ENCODE measurements at regions not wholly inside any gene's neighbourhood (a gene's known extent, or its start where the extent isn't known, plus 50 kb on each side); places are given as distances from the start of the nearest gene placed in this dataset.
"Not testable (repeated sequence)": the region's sequence is repeated elsewhere in the genome, so short reads cannot be mapped to it uniquely, and the experiment has no call there.

DNA sequence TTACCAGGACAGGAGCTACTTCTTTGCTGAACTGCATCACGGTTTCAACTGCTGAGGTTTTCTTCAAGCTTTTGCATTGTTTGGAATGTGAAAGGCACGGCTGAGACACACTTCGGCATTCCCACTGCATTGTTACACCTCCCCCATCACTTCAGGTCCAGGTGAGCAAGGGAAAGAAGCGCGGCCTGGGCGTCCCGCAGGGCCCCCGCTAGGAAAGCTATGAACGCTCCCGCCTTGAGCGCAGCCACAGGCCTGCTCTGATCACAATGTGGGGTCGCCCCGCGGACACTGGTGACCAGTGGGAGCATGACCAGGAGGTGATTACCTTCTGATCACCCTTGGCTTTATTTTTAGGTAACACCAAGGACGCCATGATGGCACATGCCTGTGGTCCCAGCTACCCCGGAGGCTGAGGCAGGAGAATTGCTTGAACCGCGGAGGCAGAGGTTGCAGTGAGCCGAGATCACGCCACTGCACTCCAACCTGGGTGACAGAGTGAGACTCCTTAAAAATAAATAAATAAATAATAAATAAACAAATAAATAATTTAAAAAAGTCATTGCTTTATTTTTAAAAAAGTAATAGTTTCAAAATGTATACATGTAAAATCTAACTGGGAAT, 82.2 kb upstream of the ANTXRL start:
- not testable (repeated sequence) for DNase-seq

DNA sequence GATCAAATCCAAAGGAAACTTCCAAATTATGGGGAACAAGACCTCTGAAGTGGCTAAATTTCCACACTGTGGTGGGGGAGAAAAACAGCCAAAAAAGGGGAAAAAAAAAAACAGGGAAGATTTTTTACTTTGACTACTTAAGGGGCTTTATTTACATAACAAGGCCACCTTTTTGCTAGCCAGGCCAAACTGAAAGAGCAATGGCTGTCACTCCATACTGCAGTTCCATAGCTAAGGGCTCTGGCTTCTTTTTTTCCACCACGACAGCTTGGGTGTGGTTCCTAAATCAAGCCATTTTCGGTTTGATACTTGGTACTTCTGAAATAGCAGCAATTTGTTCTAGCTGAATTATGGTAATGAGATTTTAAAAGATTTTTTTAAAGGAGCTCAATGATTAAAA, 76.4 kb upstream of the ANTXRL start:
- not testable (repeated sequence) for DNase-seq

DNA sequence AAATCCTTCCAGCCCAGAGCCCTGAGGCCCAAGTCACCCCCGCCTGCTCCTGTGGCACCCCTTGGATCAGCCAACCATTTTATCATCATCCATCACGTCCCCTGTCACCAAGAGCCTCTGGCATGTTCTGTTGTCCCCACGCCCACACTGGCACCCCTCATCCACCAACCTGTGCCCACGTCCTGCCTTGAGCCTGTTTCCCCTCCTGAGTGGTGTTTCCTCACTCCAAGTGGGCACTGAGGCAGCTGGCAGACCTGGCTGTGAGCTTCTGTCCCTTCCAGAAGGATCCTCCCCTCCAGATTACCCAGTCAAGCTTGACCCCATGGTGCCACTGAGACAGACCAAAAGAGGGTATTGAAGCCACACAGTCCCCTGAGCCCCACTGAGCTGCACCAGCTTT, 71.4 kb upstream of the ANTXRL start:
- DNase-seq: no peak

DNA sequence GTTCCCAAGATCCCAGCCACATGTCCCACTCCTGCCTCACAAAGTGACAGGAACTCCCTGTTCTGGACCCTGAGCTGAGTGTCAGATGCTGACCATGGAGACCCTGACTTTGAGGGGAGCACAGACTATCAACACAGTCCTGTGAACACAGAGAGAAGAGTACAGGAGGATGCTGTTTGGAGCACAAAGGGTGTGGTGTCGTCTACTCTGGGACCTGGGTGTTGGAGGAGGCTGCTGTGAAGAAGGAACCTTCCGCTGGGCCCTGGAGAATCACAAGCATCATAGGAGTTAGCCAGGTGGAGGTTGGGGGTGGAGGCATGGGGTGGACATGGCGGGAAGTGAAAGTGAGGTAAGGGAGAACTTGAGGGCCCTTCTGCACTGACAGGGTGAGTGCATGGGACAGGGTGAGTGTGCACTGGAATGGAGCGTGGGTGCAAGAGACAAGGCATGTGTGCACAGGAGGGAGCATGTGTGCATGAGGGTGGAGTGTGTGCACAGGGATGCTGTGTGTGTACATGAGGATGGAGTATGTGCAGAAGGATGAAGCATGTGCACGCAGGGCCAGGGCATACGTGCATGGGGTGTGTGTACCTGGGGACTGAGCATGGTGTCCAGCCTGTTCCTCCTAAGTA, 70.7 kb upstream of the ANTXRL start:
- no peak for DNase-seq

DNA sequence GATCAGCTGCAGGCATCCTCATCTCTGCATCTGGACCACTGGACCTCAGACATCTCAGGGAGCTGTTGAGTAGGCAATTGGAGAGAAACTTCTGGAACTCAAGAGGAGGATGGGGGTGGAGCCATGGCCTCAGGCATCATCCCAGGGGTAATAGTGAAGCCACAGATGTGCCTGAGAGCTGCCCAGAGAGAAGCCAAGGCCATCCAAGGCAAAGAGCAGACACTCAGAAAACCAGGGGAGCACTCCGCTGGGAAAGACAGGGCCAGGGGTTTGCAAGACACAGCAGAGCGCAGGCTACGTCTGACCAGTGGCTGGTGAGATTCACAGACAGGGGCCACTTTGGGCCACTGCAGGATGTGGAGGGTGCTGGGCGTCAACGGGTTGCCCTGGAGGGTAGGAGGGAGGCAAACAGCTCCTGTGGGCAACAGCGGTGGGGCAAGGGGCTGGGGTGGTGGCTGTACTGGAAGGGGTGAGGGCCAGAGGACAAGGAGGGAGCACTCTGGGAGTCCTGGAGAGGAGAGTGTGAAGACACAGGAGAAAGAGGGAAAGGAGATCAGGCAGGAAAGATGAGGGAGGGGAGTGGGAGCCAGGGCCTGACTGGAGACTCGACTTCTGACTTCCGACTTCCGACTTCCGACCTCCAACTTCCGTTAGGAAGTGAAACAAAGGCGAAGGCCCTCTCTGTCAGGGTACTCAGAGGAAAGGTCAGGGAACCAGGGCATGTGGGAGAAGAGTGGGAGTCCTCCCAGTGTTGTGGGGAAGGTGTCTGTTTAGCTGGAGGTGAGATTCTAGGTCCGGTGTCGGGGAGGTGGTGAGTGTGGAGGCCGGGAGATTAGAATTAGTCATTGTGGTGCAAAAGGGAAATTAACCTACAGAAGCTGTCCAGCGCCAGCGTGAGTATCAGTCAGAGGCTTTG, 69.7 kb upstream of the ANTXRL start:
- DNase-seq: no peak

DNA sequence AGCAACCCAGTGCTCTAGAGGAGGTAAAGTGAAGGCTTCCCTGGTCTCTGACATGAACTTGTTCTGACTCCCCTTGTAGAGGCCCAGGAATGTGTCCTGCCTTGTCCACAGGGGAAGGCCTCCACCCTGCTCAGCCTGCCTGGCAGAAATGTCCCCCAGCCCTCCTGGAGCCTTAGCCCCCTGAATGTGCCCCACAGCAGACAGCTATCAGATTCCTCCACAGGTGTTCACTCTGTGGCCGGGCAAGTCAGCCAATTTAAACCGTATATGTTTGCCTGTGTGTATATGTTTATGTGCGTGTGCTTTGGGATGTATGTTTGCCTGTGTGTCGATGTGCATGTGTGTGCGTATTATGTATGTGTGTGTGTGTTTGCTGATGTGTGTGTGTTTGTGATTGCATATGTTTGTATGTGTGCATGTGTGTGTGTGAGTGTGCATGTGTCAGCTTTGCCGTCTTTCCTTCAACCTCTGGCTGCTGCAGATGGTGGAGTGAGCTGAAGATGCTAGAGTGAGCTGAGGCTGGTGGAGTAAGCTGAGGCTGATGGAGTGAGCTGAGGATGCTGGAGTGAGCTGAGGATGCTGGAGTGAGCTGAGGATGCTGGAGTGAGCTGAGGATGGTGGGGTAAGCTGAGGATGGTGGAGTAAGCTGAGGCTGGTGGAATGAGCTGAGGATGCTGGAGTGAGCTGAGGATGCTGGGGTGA, 68.9 kb upstream of the ANTXRL start:
- DNase-seq: no peak

DNA sequence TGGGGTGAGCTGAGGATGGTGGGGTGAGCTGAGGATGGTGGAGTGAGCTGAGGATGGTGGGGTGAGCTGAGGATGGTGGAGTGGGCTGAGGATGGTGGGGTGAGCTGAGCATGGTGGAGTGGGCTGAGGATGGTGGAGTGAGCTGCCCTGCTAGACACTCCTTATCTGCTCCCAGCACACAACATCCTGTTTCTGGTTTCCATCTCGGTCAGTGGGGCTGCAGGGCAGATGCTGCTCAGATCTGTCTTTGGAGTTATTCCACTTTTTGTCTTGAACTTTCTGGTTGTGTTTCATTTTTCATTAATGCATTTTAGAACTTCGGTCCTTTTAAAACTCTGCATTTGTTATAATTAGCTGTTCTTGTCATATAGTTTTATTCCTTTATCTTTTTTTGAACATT, 67.9 kb upstream of the ANTXRL start:
- DNase-seq: no peak

DNA sequence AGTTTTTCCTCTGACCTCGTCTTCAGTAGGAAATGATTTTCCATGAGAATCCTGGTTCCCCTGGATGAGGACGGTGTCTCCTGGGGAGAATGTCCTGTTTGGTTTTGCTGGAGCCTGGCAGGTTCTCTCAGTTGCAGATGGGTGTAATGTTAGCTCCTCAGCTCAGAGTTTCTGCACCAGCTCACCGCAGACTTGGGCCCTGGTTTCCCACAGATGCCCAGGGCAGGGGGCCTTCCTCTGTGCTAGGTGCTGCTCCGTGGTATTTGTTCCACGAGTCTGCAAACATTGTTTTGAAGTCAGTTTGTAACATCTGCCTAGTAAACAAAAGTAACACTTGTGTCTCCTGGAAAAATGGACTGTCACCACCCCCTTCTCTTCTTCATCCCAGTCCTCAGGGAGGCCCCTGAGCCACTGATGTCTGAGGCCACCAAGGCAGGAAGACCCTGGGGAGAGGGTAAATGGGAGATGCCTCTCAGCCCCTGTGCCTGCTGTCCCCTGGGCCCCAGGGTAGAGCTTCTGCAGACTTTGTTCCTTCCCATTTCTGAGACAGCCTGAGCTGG, 67.3 kb upstream of the ANTXRL start:
- DNase-seq: not testable (repeated sequence)

DNA sequence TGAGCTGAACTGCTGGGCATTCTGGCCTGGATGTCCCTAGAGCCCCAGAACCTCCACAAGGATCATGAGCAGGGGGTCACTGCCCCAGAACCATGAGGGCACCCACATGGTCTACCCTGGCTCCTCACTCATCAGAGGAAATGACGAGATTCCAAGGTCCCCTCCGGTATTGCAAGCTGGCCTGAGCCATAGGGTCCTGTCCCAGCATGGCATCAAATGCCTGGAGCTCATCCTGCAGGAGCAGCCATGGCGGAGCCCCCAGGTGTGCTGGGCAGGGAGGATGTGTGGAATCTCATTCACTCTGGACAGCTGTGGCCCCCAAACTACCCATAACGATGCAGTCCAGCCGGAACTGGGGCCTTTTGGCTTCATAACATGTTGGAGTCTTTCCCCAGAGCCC, 66.6 kb upstream of the ANTXRL start:
- no peak for DNase-seq

DNA sequence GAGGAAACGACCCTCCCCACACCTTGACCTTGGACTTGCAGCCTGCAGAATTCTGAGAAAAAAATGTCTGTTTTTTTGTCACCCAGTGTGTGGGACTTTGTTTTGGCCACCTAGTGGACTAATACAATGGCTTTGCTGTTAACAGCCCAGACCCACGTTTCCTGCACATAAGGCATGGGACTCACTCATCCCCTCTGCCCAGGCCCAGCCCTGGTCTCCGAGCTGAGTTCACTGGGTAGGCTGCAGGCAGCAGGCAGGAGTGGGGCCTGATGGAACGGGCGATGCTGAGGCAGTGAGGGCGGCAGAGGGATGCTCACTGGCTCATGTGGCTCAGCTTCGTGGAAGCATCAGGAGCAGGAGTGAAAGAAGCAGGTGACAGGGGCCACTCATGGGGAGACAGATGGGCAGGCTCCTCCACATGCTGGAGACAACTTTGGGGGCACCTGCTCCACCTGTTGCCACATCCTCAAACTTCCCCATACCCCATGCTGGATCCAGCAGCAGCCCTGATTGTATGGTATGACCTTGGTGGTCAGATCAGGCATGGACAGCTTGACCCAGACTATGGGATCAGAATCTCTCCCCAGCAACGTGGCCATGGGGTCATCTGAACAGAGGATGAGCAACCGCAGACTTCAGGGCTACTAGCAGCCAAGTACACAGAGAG, 65.8 kb upstream of the ANTXRL start:
- DNase-seq: no peak

DNA sequence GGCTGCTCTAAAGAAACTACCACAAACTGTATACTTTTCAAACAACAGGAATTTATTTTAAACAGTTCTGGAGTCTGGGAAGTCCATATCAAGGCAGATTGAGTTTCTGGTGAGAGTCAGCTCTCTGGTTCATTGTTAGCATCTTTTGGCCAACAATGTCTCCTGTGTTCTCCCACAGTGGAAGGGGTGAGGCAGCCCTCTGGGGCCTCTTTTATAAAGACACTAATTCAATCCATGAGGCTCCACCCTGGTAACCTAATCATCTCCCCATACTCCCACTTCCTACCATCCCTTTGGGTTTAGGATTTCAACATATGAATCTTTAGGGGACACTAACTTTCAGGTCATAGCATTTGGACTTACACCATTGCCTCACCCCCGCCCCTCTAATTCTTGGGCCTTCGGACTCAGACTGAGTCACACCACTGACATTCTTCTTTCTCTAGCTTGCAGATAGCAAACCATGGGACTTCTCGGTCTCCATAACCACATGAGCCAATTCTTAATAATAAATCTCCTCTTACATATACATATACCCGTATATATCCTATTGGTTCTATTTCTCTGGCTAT, 64.3 kb upstream of the ANTXRL start:
- no peak for DNase-seq

DNA sequence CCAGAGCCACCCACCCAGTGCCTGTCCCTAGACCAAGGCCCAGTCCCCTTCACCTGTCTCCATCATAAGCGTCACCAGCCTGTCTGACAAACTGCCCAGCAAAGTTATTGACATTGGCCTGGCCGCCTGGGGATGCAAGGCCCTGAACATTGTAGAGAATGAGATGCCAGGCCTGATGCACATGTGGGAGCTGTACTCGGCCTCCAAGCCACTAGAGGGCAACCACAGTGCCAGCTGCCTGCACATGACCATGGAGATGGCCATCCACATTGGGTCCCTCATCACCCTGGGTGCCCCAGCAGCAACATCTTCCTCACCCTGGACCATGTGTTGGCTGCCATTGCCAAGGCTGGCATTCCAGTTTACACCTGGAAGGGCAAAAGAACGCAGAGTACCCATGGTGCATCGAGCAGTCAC, 63.7 kb upstream of the ANTXRL start:
- no peak for DNase-seq

DNA sequence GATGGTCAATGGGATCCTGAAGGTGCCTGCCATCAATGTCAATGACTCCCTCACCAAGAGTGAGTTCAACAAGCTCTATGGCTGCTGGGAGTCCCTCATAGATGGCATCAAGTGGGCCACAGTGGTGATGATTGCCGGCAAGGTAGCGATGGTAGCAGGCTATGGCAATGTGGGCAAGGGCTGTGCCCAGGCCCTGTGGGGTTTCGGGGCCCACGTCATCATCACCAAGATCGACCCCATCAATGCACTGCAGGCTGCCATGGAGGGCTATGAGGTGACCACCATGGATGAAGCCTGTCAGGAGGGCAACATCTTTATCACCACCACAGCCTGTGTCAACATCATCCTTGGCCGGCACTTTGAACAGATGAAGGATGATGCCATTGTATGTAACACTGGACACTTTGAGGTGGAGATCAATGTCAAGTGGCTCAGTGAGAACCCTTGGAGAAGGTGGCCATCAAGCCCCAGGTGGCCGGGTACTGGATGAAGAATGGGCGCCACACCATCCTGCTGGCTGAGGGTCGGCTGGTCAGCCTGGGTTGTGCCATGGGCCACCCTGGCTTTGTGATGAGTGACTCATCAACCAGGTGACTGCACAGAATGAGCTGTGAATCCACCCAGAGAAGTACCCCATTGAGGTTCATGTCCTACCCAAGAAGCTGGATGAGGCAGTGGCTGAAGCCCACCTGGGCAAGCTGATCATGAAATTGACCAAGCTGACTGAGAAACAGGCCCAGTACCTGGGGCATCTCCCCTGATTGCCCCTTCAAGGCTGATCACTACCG, 63.0 kb upstream of the ANTXRL start:
- no peak for DNase-seq

DNA sequence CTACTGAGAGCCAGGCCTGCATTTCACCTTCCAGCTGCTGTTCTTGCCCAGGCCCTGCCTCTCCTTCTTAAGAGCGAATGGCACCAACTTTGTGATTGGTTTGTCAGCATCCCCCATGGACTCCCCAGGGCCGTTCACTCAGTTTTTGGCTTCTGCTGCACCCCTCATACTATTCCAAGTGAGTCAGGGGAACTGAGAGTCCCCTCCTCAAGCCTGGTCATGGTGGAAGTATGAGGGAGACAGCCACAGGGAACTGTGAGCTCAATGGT, 62.4 kb upstream of the ANTXRL start:
- DNase-seq: no peak

DNA sequence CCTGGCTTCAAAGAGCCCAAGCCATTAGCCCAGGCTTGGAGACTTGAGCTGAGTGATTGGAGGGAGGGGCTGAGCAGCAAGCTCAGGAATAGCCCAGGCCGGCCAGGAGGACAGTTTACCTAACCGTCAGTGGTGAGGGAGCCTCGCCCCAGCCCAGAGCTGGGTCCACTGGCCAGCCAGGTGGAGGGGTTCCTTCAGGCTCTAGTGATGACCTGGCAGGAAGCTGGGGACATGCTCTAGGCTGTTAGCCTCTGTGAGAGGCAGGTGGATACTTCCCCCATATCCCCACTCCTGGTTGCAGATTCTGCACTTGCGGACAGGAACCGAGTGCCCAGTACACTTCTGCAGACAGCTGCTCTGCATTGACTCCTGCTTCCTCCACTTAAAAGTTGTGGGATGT, 61.2 kb upstream of the ANTXRL start:
- DNase-seq: no peak

DNA sequence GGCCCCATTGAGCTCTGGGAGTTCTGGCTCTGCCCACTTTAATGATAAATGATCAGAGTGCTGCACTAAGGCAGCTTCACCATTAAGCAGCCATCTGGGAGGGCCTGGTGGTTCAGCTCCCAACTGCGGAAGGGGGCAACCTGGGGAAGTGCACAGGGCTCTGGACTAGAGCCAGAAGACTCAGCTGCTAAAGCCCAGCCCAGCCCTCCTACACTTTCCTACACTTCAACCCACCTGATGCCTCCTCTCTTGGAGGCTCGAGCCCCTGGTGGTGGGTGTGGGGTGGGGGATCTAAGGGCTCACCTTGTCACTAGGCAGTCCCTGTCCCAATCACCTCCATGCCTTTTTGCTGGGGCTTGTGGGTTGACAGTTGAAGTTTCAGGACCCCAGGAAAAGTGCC, 60.6 kb upstream of the ANTXRL start:
- no peak for DNase-seq

DNA sequence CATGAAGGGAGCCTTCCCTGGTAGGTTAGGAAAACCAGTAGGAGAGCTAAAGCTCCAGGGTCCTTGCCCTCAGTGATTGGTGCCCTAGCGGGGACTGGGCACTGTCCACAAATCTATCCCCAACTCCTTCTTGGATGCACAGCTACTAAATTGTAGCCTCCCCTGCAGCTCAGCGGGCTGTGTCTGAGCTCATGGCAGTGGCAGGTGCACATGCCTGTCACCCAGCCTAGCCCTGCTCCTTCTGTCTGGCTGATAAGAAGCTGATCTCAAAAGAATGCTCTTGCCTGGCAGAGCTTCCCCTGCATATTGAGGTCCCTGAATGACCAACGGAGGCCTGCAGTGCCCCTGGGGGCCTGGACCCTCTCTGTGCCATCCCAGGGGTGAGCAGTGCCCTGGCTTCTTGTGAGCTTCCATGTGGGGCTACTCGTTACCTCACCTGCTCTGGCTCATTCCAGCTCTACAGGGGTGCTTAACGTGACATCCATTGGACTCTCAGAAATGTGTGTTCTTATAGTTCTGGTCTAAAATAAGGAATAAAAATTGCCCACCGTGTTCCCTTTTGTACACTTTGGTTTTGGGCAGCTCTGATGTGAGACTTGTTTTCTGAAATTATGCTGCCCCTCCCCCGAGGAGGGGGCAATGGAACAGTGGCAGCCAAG, 59.8 kb upstream of the ANTXRL start:
- DNase-seq: no peak

DNA sequence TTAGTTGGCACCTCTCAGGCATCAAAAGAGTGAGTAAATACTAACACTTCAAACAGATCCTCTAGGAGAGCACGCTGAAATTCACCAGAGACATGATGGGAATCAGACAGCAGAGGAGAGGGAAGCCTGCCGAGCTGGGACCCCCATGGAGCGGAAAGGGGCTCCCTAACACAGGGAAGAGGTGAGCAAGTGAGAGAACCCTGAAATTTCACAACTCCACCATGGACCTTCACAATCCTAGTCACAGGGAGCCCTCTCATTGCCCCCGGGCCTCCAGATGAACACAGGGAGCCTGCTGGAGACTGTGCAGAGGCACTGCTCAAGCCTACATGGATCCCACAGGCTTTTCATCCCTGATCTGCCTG, 59.2 kb upstream of the ANTXRL start:
- DNase-seq: no peak

DNA sequence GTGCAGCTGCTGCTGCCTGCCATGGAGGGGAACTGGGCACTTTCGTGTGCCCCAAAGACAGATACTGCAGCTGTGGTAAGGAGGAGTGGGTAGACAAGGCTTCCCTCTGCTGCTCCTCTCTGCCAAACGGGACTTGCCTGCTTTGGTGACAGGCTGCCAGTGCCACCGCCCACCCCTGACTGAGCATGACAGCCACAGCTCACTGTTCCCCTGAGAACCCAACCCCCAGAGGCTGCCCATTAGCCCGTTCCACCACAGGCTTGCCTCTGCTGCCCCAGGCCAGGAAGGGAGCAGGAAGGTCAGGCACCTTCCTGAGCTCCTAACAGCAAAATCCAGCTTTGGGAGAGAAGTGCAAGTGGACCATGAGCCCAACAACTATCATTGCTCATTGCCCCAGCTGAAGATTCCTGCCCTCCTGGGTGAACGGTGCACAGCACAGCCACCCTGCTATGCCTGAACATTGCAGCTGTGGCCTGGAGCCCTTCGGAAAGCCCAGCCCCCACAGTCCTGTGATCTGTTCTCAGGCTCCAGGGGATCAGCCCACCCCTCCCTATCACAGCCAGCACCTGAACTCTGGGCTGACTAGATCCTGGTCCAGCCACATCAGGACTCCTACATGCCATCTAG, 58.7 kb upstream of the ANTXRL start:
- no peak for DNase-seq

DNA sequence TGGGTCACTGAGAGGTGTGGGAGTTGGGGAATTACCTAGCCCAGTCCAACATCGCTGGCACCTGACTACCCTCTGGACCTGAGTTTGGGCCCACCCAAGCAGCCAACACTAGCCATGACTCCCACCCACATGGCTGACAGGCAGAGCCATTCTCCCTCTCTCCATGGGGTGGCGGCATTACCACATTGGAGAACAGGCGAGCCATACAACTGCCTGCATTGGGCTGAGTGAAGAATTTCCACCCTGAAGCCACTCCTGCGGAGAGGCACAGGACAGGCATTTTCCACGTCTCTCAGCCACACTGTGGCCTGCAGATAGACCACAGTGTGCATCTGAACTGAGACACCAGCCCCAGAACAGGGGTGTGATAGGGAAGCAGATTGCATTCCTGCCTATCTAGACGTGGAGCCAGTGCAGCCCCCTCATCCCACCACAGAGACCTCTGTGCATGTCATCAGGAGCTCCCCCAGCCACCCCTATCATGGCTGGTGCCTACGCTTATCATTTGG, 58.2 kb upstream of the ANTXRL start:
- DNase-seq: peak; percentile 54

All from activated CD4-positive, alpha-beta T cell treated with anti-CD3 and anti-CD28 coated beads, Interleukin-2, amount 50 U/mL, for 1 hour (primary cell).